Left lung (tissue), 4 donors: ENCODE measurements at regions not wholly inside any gene's neighbourhood (a gene's known extent, or its start where the extent isn't known, plus 50 kb on each side); places are given as distances from the start of the nearest gene placed in this dataset.

Experiments used
- ATAC-seq: fragments of 200-7000 bp; cut with Tn5 transposase; one replicate; pipeline ENCODE4 v1.9.1; 2020; ENCODE audit warnings: moderate library complexity
- DNase-seq, 4 donors: peaks; one replicate each; pipeline ENCODE4 v3.0.0-alpha.2; 2013 to 2020
- H3K27ac ChIP-seq, 2 donors: fragments of 200-600 bp; sonication (generic) in 1 of 2; one replicate each; pipeline versions ENCODE4 v1.5.0 to v1.8.0; 2020 to 2021
- H3K27me3 ChIP-seq, 2 donors: fragments of 200-600 bp; sonication (generic) in 1 of 2; one replicate each; pipeline versions ENCODE4 v1.5.0 to v1.8.0; 2020 to 2021
- H3K36me3 ChIP-seq, 2 donors: fragments of 200-600 bp; sonication (generic) in 1 of 2; one replicate each; pipeline versions ENCODE4 v1.5.0 to v1.8.0; 2020 to 2021
- H3K4me1 ChIP-seq, 2 donors: fragments of 200-600 bp; one replicate each; pipeline ENCODE4 v1.8.0; 2021
- H3K4me3 ChIP-seq, 2 donors: fragments of 200-600 bp; sonication (generic) in 1 of 2; one replicate each; pipeline versions ENCODE4 v1.5.0 to v1.8.0; 2020 to 2021; ENCODE audit warnings: mild to moderate bottlenecking in 1 of 2
- H3K9me3 ChIP-seq, 2 donors: fragments of 200-600 bp; sonication (generic) in 1 of 2; one replicate each; pipeline versions ENCODE4 v1.5.0 to v1.8.0; 2020 to 2021
- intact Hi-C, 2 donors: fragments of 100-400 bp; cut with DNase I; formaldehyde crosslinking; loops; one replicate each; pipeline versions ENCODE4 v1.11.2 to v1.14.2; 2022
- TF ChIP-seq, protein P1 (sequence below), 2 donors: fragments of 200-600 bp; sonication (generic) in 1 of 2; IDR thresholded peaks; one replicate each; pipeline versions ENCODE4 v1.5.0 to v1.8.0; 2021; ENCODE audit warnings: antibody characterized with exemption in 2 of 2
- donor health status: DM: no; HTN: yes; CAD: no.
- donor health status: DM: no; HTN: no; CAD: no.

DNA sequence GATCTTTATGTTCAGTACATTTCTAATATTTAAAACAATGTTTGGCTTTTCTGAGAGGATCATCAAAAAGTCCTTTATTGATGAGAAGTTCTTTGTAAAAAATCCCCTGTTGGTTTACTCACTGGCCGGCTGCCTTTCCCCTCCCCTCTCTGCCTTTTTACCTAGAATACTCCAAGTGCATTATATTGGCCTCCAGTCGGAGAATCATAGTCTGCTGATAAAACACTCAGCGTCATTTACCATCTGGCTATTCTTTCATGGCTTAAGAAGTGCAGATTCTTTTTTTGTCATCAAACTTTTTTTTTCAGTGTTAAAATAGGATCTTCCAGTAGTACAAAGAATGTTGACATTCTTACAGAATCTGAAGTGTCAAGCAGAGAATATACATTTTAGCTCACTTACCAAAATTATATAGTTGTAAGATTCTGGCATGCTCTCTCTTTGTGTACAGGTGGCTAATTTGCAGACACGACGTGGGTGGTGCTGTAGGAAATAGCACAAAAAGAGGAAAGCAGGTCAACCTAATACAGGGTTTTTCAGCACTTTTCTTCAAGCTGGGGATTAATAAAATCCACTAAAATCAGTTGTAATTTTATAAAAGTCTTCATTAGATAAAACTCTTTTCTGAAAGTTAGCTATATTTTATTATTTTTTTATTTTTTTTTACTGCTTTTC, 731.8 kb downstream of the KCTD8 start:
- intact Hi-C loops = no loop called here
- Histone ChIP-seq H3K27me3 (no peaks in the 10 kb centered on the region), H3K36me3 (no peaks in the 10 kb centered on the region), H3K4me3 (no peak overlapping the region), H3K27ac (no peak overlapping the region), H3K4me1 (no peaks in the 10 kb centered on the region), H3K9me3 (no peaks in the 10 kb centered on the region)
- DNase-seq = no peak
- ATAC-seq = no peak
- TF ChIP-seq, protein P1, sequence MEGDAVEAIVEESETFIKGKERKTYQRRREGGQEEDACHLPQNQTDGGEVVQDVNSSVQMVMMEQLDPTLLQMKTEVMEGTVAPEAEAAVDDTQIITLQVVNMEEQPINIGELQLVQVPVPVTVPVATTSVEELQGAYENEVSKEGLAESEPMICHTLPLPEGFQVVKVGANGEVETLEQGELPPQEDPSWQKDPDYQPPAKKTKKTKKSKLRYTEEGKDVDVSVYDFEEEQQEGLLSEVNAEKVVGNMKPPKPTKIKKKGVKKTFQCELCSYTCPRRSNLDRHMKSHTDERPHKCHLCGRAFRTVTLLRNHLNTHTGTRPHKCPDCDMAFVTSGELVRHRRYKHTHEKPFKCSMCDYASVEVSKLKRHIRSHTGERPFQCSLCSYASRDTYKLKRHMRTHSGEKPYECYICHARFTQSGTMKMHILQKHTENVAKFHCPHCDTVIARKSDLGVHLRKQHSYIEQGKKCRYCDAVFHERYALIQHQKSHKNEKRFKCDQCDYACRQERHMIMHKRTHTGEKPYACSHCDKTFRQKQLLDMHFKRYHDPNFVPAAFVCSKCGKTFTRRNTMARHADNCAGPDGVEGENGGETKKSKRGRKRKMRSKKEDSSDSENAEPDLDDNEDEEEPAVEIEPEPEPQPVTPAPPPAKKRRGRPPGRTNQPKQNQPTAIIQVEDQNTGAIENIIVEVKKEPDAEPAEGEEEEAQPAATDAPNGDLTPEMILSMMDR (IDR thresholded peaks at IDR 0.05) = no peak

DNA sequence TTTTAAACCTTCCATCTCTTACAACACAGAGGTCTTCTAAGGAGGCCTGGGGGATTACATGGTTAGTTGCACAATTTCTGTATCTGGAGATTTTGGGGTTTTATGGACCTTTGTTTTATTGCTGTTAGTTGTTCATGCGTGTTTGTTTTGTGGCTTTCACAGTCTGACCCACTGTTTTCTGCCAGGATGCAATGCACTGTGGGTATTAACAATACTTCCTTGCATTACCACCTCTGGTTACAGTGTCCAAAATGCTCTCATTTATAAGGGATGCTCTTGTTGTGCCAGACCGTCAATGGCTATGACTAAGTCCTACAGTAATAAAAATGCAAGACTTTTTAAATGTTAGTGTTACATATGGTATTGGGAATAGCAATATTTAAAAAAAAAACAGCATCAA, 730.2 kb downstream of the KCTD8 start:
- Histone ChIP-seq H3K4me1 (no peaks in the 10 kb centered on the region), H3K27ac (no peak overlapping the region), H3K4me3 (no peak overlapping the region), H3K27me3 (no peaks in the 10 kb centered on the region), H3K9me3 (no peaks in the 10 kb centered on the region), H3K36me3 (no peaks in the 10 kb centered on the region)
- intact Hi-C loops = no loop called here
- TF ChIP-seq, protein P1 (IDR thresholded peaks at IDR 0.05) = no peak
- ATAC-seq (no peak), DNase-seq (no peak)

DNA sequence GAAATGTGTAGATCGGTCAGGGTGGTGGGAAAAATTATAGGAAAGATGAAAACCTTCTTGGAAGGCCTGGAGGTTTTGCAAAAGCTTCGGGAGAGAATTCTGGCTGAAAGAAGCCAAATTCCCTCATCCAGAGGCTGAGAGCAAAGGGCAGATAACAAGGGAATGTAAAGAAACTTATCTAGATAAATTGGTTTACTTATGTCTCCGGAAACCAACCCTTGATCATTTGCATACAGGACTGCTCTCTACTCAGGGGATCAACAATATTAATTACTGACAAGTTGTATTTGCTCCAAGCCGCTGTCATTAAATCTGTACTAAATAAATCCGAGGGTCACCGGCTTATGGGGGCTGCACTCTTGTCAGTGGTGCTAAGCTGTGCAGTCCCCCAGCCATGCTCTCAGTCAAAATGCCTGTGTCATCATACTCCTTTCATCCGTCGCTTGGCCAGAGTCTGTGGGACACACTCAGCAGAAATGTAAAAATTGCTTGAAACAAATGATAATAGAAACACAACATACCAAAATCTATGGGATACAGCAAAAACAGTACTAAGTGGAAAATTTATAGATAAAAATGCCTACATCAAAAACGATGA, 715.7 kb downstream of the KCTD8 start:
- ATAC-seq (no peak), DNase-seq (no peak)
- TF ChIP-seq, protein P1 (IDR thresholded peaks at IDR 0.05) = no peak
- intact Hi-C loops = no loop called here
- Histone ChIP-seq H3K9me3 (peaks cover 0 to 25% of the 10 kb centered on the region in 2 donors), H3K4me3 (no peak overlapping the region), H3K4me1 (no peaks in the 10 kb centered on the region), H3K27ac (no peak overlapping the region), H3K36me3 (no peaks in the 10 kb centered on the region), H3K27me3 (no peaks in the 10 kb centered on the region)

DNA sequence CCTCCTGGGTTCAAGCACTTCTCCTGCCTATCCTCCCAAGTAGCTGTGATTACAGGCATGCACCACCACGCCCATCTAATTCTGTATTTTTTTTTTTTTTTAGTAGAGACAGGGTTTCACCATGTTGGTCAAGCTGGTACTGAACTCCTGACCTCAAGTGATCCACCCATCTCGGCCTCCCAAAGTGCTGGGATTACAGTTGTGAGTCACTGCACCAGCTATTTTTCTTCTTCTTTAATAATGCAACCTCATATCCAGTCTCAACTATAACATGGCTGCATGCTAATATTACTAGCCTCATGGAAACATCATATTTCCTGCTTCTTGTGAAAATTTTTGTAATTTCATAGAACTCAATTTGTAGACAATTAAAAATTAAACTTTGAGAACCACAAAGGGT, 706.5 kb downstream of the KCTD8 start:
- Histone ChIP-seq H3K4me1 (no peaks in the 10 kb centered on the region), H3K9me3 (peaks cover 0 to 5% of the 10 kb centered on the region in 2 donors), H3K36me3 (no peaks in the 10 kb centered on the region), H3K27ac (no peak overlapping the region), H3K4me3 (no peak overlapping the region), H3K27me3 (no peaks in the 10 kb centered on the region)
- DNase-seq = no peak
- TF ChIP-seq, protein P1 (IDR thresholded peaks at IDR 0.05) = no peak
- no peak for ATAC-seq
- intact Hi-C loops = no loop called here

DNA sequence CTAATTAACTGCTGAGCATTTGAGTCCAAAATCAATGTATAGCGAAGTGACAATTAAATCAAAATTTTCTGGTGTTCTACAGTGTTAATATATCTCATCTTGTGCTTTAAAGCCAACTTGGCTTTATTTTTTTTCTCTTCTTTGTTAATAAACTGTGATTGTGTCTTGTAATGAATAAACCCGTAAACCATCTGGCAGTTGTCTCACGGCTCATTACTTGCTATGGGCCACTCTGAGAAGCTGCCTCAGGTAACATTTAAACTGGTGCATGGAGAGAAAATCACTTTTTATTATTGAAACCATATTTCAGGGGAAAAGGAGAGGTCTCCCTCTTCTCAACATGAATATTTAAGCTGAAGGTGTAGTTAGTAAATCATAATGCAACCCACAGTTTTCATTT, 694.0 kb downstream of the KCTD8 start:
- TF ChIP-seq, protein P1 (IDR thresholded peaks at IDR 0.05) = no peak
- Histone ChIP-seq H3K9me3 (no peaks in the 10 kb centered on the region), H3K27ac (no peak overlapping the region), H3K4me1 (no peaks in the 10 kb centered on the region), H3K36me3 (no peaks in the 10 kb centered on the region), H3K4me3 (no peak overlapping the region), H3K27me3 (no peaks in the 10 kb centered on the region)
- intact Hi-C loops = no loop called here
- ATAC-seq = no peak
- no peak for DNase-seq
